ENCODE measurements at regions not wholly inside any gene's neighbourhood (a gene's known extent, or its start where the extent isn't known, plus 50 kb on each side); places are given as distances from the start of the nearest gene placed in this dataset.

DNA sequence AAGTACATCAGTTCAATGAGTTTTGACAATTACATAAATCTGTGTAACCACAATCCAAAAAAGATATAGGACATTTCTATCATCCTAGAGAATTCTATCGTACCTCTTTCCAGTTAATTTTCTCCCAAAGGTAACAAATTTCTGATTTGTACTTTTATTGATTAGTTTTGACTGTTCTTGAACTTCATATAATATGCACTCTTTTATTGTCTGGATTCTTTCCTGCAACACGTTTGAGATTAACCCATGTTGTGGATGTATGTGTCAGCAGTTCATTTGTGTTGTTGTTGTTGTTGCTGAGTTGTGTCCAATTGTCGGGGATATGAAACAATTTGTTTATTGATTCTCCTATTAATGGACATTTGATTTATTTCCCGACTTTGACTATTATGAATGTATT, 145.9 kb upstream of the WDR11 start:
- no peak for DNase-seq (ENCODE audit: low spot score)

GRCh38 chr10:120710076-120710475, 141.1 kb upstream of the WDR11 start:
- DNase-seq (ENCODE audit: low spot score), result no peak

DNA sequence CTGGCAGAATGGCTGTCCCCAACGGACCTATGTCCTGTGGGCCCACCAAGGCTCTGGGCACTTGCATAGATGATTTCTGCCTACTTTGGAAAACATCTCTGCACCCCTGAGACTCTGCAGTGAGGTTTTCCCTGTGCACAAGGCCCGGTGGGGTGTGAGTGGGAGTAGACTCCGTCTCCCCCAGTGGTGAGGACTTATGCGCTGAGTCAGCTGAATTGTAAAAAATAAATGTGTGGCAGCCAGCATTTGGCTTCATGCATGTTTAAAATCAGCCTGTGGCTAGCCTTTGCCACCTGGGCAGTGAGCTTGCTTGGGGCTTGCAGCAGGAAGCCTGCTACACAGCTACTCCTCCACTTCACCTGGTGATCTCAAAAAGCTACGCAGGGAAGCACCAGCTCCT, 139.3 kb upstream of the WDR11 start:
- no peak for DNase-seq (ENCODE audit: low spot score)

DNA sequence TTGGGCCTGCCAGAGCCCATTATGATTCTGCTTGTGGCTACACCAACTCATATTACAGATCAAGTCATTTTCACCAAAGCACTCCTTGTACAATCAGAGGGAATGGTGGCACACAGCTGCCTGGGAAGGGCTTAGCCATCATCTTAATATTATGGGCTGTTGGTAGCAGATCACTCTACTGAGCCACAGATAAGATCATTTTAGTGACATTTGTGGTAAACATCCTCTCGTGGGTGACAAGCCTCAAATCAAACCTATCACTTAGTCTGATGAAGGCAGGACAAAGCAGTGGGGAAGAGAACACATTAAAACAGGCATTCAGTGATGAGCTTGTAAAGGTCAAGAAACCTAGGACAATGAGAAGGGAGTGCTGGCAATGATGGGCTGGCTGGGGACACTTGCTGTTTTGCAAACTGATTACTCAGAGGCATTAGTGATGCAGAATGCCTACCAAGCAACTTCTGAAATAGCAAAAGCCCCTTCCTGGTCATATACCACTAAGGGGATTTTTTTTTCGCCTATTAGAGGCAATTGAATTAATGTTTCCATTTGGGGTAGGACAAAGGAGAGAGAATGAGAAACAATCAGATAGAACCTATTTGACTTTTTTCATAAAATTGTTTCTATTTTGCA, 137.5 kb upstream of the WDR11 start:
- DNase-seq (ENCODE audit: low spot score), result no peak

- DNase-seq (ENCODE audit: low spot score), result peak; percentile 61
These were observed 136.0 kb upstream of the WDR11 start for GRCh38 chr10:120715171-120715570.

GRCh38 chr10:120719333-120719732, 131.8 kb upstream of the WDR11 start:
- no peak for DNase-seq (ENCODE audit: low spot score)

DNA sequence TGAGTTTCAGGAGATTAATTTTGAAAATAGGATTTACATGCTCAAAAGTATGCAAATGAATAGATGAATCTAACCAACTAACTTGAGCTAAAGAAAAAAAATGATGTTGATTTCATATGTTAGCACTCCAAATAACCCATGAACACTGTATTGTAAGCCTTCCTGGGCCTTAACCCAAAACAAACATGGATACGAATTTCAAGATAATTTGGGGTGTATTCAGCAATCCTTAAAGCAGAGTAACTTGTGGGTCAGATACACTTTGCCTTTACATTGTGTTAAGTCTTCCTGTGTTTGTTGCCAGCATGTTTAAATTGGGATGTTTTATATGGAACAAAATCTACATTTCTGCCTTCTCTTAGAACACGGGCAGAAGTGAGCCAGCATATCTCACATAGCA, 124.2 kb upstream of the WDR11 start:
- DNase-seq (ENCODE audit: low spot score), result no peak

GRCh38 chr10:120729547-120729946, 121.6 kb upstream of the WDR11 start:
- DNase-seq (ENCODE audit: low spot score), result peak; percentile 57

DNA sequence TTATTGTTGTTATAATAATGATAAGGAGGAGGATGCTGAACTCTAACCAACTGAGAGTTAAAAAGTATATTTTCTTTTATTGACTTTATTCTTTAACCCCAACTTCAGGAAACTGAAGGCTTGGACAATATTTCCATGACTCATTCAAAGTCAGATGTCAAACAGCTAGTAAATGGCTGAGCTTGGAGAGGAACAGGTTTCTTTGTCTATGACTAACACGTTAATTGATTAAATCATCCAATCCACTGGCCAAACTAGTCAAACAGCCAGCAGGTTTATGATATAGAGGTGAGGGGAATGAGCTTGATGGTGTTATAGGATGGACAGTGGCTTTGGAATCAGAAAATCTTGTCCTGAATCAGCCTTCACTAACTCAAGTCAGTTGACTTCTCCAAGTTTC, 119.1 kb upstream of the WDR11 start:
- no peak for DNase-seq (ENCODE audit: low spot score)

DNA sequence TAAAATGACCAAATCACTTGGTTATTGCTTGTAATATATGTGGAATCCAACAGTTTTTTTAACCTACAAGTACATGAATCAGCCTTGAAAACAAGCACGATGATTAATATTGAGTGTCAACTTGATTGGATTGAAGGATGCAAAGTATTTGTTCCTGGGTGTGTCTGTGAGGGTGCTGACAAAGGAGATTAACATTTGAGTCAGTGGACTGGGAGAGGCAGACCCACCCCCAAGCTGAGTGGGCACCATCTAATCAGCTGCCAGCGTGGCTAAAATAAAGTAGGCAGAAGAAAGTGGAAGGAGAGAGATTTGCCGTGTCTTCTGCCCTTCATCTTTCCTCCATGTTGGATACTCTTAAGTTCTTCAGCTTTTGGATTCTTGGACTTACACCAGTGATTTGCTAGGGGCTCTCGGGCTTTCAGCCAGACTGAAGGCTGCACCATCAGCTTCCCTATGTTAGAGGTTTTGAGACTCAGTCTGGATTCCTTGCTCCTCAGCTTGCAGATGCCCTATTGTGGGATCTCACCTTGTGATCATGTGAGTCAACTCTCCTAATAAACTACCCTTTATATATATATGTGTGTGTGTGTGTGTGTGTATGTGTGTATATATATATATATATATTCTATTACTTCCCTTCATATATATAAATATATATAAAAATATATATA, 118.4 kb upstream of the WDR11 start:
- DNase-seq (ENCODE audit: low spot score), result no peak

- no peak for DNase-seq (ENCODE audit: low spot score)
These were observed 116.6 kb upstream of the WDR11 start for GRCh38 chr10:120734483-120735078.

- DNase-seq (ENCODE audit: low spot score), result no peak
These were observed 115.8 kb upstream of the WDR11 start for GRCh38 chr10:120735315-120735714.

DNA sequence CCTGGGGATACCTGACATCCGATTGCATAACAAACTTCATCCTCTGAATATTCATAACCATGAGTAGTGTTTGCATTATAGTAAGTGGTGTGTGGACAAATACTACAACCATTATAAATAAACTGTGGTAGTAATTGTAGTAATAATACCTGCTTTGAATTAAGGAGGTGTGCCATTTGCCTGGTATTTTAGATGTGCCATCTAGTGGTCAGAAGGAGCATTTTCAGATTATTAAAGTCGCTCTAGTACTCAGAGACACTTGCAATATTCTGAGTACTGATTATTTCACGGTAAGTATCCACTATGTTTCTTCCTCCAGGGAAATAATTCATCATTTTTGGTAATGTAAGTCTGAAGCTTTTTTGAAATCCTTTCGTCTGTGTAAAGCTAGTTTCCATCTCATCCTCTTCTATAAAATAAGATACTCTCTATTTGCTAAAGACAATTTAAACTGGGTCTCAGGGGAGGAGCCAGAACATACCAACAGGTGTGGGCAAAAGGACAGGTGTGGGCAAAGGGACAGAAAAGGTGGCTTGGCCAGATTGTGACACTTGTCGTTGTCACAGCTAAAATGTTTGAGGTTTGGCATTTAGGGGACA, 115.3 kb upstream of the WDR11 start:
- DNase-seq (ENCODE audit: low spot score), result no peak

GRCh38 chr10:120736377-120736776, 114.8 kb upstream of the WDR11 start:
- DNase-seq (ENCODE audit: low spot score), result no peak

- DNase-seq (ENCODE audit: low spot score), result no peak
These were observed 112.5 kb upstream of the WDR11 start for GRCh38 chr10:120738658-120739057.

DNA sequence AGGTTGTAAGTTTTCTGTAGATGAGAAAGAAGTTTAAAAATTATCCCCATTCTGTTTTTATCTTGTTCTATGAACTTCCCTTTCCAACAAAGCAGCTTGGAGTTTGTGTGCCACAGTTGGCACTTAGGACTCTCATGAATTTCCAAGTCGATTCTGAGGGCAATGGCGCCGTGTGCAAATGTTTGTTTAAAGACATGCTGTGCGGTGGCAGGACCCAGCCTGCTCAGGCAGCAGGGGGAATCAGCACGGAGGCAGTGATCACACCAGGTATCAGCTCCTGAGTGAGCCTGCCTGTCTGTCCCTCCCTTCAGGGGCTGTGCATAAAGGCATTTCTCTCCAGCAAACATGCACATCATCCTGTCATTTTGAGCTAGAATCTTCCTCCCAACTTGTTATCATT, 109.8 kb upstream of the WDR11 start:
- DNase-seq (ENCODE audit: low spot score), result no peak

DNA sequence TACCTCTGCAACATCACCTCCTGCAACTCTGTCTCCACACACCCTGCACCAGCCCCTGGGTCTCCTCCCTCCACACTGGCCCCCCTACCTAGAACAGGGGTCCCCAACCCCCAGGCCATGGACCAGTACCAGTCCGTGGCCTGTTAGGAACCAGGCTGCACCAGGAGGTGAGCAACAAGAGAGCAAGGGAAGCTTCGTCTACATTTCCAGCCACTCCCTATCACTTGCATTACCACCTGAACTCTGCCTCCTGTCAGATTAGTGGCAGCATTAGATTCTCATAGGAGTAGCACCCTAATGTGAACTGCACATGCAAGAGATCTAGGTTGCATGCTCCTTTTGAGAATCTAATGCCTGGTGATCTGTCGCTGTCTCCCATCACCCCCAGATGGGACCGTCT, 108.8 kb upstream of the WDR11 start:
- DNase-seq (ENCODE audit: low spot score), result no peak

- no peak for DNase-seq (ENCODE audit: low spot score)
These were observed 107.1 kb upstream of the WDR11 start for GRCh38 chr10:120744040-120744439.

- no peak for DNase-seq (ENCODE audit: low spot score)
These were observed 105.0 kb upstream of the WDR11 start for GRCh38 chr10:120746001-120746777.

DNA sequence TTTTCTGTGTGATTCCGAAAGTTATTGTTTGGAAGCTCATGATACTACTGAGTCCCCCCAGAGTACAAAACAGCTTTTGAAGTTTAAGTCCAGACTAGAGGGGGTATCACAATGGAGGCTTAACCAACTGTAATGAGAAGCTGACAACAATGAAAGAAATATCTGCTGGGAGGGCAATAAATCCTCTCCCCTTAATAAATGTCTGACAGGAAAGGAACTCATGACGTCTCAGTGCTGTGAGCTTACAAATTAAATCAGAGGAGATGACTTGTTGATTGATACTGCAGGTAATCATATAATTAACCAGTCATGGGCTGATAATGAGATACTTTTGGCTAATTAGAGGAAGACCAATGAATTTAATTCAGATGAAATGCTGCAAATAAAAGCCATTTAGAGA, 102.6 kb upstream of the WDR11 start:
- no peak for DNase-seq (ENCODE audit: low spot score)

DNA sequence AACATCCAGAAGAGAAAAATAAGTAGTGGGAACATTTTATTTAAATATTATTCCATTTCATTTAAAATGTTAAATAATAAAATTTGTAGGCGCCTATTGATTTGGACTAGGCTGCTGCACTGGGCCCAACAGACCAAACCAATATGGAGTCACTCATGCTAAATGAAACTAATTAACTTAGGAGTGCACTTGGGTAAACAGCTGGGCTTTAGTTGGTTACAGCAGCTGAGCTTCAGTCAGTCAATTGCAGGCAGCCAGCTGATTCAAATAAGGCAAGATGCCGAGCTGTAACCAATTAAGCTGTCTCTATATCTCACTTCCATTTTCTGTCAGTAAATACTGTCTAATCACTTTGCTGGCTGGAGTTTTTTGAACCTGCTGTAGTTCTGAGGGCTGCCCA, 102.1 kb upstream of the WDR11 start:
- DNase-seq (ENCODE audit: low spot score), result no peak

- DNase-seq (ENCODE audit: low spot score), result peak; percentile 49
These were observed 101.2 kb upstream of the WDR11 start for GRCh38 chr10:120749856-120750566.
